DMS 273 (cell line): ENCODE measurements at regions not wholly inside any gene's neighbourhood (a gene's known extent, or its start where the extent isn't known, plus 50 kb on each side); places are given as distances from the start of the nearest gene placed in this dataset.
"Not testable (repeated sequence)": the region's sequence is repeated elsewhere in the genome, so short reads cannot be mapped to it uniquely, and the experiment has no call there.

Experiments used
- DNase-seq: peaks from one replicate; lab custom pipeline; 2025; ENCODE audit not compliant: unreplicated experiment; lab: John Stamatoyannopoulos, UW

DNA sequence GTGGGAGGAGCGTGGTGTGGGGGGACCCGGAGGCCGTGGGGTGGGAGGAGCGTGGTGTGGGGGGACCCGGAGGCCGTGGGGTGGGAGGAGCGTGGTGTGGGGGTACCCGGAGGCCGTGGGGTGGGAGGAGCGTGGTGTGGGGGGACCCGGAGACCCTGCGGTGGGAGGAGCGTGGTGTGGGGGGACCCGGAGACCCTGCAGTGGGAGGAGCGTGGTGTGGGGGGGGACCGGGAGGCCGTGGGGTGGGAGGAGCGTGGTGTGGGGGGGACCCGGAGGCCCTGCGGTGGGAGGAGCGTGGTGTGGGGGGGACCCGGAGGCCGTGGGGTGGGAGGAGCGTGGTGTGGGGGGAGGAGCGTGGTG, 203.5 kb downstream of the DLL1 start:
- not testable (repeated sequence) for DNase-seq

DNA sequence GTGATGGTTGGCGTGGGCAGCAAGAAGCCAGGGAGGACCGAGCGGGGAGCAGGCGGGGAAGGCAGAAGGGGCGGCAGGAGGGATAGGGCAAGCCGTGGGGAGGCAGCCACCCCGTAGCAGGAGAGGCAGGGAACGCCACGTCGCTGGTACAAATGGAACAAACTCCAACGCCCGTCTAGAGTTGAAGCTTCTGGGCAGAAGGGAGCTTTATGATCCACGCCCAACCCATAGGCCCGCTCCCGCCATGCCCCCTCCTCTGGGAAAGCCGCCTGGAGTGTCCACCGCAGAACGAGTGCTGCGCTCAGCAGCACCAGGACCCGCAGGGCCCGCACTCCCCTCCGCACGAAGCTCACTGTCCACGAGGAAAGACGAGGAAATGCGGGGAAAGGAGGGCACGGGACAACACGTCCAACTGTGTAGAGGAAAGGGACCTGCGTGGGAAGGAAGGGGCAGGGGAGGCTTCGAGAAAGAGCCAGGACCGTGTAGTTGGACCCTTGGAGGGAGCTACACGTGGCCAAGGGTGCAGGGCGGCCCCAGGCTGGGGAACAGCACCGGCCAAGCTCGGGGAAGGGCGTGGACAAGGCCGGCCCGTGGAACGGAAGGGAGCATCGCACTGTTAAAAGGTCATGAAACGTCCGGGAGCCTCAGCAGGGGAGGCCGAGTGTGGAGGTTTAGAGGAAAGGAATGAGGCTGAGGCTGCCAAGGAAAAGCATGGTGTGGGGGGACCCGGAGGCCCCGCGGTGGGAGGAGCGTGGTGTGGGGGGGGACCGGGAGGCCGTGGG, 204.0 kb downstream of the DLL1 start:
- no peak for DNase-seq

DNA sequence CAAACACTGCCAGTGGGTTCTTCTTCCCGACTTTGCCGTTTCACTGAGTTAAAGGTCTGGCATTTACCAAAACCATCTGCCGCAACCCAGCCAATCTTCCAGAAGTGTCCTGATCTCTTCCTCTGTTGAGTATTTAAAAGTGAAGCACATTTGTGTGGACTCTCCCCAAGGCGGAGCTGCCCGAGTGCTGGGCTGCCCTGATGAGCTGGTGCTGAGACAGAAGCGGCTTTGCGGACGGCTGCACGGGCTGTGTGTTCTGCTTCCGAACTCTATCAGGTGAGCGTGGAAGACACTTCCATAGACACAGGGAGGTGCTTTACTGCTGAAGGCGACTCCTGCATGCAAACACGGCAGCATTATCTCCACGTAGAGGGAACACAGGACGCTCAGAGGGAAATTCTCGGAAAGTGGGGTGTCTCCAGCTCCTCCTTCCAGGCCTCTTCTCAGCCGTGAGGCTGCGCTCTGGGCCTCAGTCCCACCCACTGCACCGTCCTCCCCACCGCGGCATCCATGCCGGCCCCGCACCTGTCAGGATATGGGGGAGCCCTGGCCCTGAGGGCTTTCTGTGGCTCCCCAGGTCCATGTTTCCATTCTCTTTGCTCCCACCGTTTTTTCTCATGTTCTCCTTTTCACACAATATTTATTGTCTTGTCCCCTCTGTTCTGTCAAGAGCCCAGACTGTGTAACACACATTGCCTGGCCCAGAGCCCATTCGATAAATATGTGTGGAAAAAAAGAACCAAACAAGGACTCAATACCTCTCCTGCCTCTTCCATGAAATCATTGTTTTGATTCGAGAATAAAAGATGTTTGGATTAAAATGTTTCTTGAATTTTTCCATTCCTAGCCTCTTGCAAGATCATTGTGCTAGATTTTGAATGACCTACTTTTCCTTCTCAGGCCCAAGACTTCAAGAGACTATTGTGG, 205.1 kb downstream of the DLL1 start:
- no peak for DNase-seq

DNA sequence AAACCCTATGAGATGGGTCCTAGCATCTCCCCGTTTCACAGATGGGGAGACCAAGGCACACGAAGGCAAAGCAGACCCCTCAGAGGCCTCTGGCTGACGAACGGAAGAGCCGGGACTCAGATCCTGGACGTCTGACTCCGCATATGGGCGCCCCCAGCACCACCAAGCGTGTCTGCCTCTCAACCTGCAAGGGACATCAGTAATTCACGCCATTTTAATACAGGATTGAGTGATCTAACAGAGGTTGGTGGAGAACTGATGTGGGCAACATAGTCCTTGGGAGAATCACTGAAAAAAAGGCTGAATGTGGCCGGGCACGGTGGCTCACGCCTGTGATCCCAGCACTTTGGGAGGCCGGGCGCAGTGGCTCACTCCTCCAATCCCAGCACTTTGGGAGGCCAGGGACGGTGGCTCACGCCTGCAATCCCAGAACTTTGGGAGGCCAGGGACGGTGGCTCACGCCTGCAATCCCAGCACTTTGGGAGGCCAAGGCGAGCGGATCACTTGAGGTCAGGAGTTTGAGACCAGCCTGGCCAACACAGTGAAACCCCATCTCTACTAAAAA, 206.6 kb downstream of the DLL1 start:
- no peak for DNase-seq

DNA sequence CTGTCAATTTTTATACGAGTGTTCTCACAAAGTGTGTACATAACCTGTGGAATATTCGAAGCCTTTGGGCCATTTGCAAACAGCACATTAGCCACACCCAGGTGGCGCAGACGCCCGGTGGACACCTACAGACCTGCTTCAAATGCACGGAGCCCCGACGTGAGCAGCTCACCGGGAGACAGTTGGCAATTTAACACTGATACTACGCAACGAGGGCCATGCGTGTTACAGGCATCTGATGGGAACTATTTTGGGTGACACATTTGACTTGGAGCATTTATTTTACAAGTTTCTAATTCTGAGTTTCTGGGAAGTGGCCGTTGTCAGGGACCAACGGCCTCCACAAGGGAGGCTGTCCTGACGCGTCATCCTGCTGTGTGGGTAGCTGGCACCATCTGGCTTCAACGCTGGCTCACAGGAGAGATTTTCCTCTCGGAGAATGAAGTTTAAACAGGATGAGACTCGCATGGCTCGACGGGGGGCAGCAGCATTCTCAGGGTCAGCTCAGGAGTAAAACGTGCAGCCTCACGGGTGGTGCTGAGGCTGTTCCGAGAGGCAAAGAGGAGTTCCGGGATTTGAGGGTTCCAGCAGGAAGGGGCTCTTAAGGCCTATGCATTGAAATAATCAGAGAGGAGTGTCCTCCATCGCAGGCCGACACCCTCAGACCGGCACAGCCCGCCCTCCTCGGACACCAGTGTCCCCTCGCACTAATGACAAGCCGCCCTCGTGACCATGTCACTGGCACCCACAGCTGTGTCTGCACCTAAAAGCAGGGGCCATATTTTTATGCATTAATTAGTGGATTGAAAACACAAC, 207.4 kb downstream of the DLL1 start:
- peak; percentile 86 for DNase-seq

DNA sequence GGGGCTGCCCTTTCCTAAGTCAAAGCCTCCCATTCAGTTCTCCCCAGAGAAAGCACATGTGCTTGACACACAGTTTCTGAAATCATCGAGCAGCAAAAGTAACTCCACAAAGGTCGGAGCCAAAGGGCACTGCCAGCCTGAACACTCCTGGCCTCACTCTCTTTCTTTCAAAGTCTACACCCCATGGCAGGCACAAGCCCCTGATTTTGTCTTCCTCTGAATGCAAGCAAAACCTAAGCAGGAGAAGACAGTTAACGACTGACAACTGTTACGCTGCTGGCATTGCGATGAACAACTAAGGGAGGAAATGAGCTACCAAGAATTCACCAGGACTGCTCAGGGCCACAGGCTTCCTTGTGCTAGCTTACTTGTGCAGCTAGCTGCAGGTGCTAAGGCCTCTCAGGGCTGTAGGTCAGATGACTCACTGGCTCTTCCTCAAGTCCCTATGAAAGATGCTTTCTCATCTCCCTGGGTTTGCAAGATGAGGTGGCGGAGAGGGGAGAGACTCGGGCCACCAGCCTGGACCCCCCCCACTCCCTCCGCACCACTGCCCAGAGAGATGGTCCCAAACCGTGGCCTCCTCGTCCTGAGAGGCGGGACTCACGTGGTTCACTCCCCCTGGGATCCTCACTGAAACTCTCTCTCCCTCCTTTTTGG, 208.2 kb downstream of the DLL1 start:
- DNase-seq, result no peak

DNA sequence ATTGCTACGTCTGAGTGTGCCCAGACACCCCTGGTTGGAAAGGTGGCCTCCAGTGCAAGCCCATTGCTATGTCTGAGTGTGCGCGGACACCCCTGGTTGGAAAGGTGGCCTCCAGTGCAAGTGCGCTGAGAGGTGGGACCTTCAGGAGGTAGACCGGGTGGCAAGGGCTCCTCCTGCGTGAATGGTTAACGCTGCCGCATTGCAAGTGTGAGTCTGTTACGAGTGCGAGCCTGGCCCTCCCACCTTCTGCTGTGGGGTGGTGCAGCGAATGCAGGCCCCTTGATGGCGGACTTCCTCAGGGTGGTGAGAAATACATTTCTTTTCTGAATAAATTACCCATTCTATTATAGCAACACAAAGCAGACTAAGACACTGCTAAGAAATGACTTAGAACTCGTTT, 208.8 kb downstream of the DLL1 start:
- no peak for DNase-seq

DNA sequence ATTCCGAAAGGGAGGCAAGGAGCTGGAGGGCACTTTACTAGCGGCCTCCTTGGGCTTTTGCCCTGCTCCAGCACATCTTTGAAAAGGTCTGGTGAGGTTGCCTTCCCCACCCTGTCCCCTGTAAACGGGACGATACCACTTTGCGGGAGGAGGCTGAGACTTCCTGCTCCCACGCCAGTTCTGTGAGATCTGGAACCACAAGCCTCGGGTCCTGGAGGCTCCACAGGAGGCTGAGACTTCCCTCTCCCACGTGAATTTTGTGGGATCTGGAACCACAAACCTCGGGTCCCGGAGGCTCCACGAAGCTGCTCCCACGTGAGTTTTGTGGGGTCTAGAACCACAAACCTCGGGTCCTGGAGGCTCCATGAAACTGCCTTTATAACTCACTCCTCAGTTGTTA, 209.3 kb downstream of the DLL1 start:
- peak; percentile 37 for DNase-seq

DNA sequence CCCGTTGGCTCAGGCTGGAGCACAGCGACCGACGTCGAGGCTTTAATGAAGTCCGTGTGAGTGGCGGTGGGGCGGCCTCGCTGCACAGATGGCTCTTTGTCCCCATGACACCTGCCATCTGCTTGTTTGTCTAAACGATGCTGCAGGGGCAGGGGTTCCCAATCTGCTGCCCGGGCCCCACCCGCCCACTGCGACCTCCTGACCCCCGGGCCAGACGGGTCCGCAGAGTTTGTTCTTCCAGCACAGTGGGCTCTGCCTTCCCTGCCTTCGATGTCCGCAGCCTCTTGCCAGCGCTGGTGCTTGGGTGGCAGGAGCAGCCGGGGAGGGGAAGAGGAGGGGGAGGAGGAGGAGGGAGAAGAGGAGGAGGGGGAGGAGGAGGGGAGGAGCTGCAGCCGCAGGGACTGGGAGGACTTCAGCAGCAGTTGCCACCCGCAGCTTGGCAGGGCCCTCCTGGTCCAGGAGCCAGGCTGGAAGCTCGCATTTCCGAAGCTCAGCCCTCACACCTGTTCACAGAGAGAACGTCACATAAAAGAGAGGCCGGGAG, 210.0 kb downstream of the DLL1 start:
- peak; percentile 92 for DNase-seq

DNA sequence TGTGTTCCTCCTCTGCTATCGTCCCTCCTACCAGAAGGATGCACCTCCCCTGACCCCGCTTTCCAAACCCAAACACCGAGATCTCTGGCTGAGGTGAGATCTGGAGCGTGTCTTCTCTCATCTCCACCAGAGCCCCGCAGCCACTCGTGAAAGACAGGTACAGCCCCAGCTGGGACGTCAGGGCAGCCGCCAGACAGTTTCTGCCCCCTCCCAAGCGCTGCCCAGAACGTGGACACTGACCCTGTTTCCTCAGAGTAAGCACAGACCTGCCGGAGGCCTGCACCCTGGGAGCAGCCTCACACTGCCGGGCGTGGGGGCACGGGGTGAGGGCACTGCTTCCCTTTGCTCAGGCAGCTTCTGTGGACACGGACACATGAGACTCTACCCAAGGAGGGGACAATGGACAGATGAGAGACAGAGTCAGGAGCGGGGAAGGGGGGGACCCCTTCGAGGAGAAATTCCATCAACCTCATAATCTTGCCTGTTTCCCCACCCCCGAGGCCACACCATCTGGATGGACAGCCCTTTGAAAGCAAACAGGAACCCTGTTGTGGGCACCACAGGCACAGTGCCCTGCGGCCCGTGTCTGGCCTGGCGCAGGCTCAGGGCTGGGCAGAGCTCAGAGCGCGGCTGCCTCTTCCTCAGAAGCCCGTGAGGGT, 210.6 kb downstream of the DLL1 start:
- DNase-seq, result no peak

DNA sequence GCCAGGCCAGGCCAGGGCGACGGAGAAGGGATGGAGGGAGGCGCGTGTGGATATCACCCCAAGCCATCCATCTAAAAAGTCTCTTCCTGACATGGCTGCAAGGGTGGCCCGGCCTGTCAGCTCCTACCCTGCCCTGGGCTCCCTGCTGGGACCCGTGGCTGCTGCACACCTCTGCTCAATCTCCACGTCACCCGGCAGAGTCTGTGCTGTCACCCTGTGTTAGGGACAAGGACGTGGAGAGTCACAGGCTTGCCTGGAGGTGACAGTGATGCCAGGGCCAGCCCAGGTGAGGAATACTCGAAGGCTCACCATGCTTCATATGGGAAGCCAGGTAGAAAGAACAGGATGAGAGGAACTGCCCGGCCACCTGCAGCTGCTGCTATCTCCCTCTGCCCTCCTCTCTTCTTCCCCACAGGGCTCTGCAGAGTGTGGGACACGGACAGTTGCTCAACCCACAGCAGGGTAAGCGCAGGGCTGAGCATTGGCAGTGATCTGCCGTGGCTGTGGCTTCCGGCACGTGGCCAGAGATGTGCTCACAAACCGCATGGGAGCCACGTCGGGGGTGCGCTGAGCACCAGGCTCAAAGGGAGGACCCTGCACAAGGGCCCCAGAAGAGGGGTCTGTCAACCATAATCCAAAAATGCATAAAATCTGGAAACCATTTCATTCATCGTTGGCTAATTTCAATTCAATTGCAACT, 214.3 kb downstream of the DLL1 start:
- DNase-seq, result no peak

DNA sequence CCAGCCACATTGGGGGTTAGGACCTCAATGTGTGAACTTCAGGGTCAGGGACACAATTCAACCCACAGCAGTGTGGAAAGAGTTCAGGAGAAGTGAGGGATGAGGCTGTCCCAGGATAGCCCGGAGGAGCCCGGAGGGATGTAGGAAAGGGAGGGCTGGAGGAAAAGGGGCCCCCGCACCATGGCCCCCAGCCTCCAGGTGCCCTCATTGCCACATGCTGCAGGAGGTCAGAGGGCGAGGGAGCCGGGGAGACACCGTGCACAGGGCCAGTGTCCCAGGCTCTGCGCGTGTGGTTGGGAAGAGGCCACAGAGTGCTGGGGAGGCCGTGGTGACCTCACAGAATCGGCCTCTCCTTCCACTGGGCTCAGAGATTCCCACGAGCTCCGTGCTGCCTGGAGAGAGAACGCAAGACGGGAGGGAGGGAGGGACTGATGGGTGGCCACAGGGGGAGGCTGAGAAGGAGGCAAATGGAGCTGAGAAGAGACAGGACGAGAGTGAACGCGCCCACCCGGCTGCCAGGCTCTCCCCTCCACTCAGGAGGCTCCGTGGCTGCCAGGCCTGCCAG, 215.1 kb downstream of the DLL1 start:
- DNase-seq, result no peak

DNA sequence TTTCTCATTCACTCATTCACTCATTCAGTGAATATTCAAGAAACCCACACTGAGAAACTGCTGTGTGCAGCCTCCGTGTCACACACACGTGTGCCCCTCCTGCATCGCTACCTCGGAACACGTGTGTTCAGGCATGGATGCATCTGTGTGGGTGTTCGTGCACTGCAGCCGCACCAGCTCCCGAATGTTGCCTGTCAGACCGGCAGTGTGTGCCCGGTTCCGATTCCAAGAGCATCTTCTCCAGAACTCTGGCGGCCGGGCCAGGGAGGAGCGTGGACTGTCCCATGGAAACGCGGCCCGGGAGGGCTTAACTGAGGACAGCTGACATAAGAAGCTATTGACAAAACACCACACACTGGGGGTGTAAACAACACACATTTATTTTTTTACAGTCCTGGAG, 216.0 kb downstream of the DLL1 start:
- DNase-seq, result no peak

DNA sequence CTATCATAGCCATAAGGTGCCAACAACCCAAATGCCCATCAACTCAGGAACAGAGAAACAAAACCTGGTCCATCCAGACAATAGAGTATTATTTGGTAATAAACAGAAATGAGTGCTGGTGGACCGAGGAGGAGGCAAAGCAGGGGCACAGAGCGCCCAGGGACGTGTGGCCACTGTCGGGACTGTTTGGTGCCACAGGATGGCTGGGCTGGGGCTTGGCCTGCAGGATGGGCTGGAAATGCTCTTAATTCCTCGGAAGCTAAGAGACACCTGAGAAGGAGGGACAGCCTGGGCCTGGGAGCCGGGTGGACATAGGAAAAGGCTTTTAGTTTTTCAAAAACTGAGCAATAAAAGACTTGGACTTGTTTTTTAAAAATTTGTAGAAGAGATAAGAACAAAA, 216.4 kb downstream of the DLL1 start:
- DNase-seq, result no peak

DNA sequence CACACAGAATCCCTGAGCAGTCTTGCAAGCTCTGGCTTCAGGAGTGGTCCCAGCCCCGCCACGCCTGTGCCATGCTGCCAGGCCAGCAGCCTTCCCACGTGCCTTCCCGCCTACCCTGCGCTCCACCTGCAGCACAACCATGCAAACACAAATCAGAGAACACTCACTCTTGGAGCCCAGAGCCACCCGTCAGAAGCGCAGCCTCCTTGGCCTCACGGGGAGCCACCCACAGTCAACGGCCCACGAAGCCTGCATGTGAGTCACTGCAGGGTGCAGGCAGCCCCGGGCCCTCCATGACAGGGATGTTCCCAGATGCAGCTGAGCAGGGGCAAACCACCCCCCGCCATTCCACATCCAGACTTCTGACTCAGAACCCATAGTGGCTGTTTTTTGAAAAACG, 217.0 kb downstream of the DLL1 start:
- no peak for DNase-seq

DNA sequence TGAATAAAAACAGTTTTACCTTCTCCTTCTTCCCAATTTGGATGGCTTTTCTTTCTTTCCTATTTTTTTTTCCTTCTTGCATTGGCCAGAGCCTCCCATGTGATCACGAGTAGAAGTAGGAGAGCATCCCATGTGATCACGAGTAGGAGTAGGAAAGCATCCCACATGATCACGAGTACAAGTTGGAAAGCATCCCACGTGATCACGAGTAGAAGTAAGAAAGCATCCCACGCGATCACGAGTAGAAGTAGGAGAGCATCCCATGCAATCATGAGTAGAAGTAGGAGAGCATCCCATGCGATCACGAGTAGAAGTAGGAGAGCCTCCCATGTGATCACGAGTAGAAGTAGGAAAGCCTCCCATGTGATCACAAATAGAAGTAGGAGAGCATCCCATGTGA, 218.6 kb downstream of the DLL1 start:
- DNase-seq, result no peak

DNA sequence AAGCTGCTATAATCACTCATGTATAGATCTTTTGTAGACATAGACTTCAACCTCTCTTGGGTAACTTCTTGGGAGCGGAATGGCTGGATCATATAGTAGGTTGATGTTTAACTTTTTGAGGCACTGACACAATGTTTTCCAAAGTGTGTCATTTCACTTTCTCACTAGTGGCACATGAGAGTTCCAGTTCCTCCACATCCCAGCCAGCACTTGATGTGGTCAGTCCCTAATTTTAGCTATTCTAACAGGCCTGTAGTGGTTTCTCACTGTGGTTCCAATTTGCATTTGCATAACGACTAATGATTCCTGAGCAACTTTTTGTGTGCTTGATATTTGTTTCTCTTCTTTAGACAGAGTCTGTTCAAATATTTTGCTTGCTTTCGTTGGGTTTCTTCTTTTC, 221.3 kb downstream of the DLL1 start:
- DNase-seq, result no peak

DNA sequence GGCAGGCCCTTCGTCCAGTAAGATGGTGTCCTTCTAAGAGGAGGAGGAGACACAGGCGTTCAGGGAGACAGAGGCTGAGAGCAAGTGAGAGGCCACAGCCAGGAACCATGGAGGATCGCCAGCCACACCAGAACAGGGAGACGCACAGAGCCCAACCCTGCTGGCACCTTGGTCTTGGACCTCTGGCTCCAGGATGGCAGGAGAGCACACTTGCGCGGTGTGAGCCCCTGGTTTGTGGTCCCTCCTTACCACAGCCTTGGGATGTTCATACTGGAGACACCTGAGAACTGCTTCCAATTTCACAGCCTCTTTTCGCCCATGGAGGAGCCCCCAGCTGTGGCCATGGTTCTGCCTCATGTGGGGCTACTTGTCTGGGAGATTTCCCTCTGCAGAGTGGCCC, 222.4 kb downstream of the DLL1 start:
- DNase-seq, result no peak

DNA sequence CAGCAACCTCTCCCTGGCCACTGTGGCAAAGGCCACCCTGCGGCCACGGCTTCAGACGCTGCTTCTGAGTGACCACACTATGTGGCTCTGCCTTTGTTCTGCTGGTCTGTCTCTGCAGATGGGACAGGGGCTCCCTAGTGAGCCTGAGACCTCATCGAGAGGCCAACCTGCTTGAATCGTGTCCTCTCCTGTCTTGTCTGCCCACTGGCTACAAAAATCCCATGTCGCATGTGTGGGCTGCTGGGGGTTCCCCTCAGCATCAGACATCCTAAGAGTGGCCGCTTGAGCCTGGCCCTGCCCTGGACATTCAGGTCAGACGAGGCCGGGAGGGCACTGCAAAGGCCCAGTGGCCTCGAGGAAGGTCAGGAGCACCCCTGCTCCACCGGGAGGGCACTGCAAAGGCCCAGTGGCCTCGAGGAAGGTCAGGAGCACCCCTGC, 222.9 kb downstream of the DLL1 start:
- DNase-seq, result no peak
